ENCODE measurements at regions not wholly inside any gene's neighbourhood (a gene's known extent, or its start where the extent isn't known, plus 50 kb on each side); places are given as distances from the start of the nearest gene placed in this dataset.
"Not testable (repeated sequence)": the region's sequence is repeated elsewhere in the genome, so short reads cannot be mapped to it uniquely, and the experiment has no call there.

- peak; percentile 6 to 43 for DNase-seq
Measured at GRCh38 chr5:120093178-120093577, 370.9 kb upstream of the PRR16 start.

GRCh38 chr5:120096413-120096812 is 367.7 kb upstream of the PRR16 start:
- no peak for DNase-seq

DNA sequence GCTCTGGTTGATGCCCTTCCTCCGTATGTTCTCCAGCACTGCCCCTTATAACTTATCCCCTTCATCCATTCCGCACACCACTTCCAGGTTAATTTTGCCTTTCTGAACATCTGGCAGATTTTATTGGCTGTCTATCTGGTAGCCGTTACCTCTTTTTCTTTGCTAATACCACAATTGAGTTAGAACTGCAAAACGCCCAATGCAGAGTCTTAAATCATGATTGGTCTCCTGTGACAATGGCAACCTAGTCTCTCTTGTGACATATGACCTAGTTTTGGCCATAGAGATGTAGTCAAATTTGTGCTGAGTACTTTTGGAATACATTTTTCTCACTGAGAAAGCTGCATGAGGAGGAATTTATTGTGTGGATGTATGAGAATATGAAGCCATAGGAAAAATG is 365.7 kb upstream of the PRR16 start:
- DNase-seq: no peak

DNA sequence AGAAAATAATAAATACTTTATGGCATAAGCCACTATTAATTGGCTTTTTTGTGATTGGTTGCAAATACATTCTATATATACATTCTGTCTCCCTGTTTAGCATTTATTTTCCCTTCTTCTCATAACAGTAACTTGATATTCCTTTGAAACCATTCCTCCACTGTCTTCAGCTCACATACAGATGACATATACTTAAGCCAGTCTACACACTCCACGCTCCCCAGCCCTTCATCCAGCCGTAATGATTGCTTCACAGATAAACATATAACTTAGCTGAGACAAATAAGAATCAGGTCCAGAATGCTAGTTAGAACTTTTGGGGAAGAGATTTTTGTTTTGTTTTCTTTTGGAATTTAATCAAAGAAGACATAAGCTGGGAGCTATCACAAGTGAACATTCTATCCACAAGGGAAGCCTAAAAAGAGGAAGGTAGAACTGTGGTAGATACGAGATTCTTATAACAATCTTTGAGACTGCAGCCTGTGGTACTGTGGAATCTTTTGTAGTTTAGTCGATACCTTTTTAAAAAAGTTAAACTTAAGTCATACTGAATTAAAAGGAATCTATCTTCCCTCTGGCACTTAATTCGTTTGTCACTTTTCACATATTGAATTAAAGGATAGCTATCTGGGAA is 365.1 kb upstream of the PRR16 start:
- no peak for DNase-seq

DNA sequence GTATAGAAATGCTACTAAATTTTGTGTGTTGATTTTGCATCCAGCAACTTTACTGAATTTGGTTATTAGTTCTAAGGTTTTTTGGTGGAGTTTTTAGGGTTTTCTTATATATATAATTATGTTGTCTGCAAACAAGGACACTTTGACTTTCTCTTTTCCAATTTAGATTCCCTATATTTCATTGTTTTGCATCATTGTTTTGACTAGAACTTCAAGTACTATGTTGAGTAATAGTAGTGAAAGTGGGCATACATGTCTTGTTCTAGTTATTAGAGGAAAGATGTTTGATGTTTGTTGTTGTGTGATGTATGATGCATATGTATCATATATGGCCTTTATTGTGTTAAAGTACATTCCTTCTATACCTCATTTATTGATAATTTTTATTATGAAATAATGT is 362.3 kb upstream of the PRR16 start:
- DNase-seq: no peak

- DNase-seq: no peak
Measured at GRCh38 chr5:120103495-120103894, 360.6 kb upstream of the PRR16 start.

DNA sequence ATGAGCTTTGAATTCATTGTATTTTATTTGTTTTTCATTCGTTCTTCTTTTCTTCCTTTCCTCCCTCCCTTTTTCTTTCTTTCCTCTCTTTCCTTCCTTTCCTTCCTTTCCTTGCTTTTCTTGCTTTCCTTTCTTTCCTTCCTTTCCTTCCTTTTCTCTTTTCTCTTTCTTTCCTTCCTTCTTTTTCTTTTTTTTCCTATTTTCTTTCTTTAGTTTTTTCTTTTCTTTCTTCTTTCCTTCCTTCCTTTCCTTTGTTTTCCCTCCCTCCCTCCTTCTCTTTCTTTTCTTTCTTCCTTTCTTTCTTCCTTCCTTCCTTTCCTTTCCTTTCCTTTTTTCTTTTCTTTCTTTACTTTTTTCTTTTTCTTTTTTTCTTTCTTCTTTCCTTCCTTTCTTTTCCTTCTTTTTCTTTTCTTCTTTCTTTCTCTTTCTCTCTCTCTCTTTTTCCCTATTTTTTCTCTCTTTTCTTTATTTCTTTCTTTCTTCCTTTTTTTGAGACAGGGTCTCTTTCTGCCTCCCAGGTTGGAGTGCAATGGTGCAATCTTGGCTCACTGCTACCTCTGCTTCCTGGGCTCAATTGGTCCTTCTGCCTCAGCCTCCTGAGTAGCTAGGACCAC is 357.1 kb upstream of the PRR16 start:
- DNase-seq: no peak

DNA sequence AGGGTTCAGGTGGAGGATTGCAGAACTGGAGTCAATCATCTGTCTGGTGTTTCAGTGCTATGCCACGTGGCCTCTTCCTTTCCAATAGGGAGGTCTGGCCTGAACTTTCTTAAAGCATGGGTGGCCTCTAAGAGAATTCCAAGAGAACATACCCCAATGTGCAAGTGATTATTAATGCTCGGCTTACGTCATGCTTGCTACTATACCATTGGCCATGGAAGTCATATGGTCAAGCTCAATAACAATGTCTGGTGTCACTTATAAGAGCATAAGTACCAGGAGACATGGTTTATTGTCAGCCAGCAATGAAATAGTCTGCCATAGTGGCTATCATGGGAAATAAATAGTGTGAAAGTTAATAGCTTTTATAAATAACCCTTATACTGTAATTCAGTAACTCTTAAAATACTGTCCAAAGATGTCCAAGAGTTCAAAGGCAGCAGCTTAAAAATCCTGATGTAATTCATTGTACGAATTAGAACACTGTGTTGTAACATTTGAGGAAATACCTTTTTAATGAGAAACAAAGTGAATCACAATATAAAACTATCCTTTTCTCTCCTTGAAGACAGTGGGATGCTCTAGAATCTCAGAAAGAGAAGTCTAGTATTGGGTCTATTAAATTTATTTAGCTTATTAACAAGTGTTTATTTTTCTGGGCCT is 355.4 kb upstream of the PRR16 start:
- DNase-seq: no peak

- no peak for DNase-seq
Measured at GRCh38 chr5:120122703-120123102, 341.4 kb upstream of the PRR16 start.

DNA sequence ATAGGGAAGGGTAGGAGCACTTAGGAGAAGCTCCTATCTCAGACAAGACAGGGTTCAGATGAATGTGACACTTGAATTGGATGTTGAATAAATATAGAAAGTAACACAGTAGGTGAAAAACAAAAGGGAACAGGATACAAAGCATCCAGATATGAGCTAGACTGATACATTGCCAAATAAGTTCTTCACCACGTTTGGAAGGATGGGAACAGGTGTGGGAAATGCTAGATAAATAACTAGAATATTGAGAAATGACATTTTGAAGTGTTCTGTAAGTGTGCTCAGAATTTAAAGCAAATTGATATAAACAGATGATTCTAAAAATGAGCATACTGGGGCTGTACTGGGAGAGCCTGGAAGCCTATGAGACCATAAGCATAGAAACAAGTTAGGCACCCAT is 340.1 kb upstream of the PRR16 start:
- DNase-seq: no peak

DNA sequence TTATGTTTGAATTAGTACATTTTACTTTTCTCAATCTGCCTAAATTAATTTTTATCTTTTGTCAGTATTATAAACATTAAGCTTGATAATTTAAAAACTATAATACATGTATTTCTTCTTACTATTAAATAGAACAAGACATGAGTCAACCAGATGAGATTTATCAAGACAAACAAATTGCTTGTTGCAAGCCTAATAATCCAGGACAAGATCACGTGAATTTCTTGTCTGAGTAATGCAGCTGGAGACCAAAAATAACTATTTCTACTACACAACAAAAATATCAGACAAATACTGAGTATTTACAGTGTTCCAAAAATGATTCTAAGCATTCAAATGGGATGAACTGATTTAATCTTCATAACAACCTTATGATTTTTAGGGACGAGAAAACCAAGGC is 339.1 kb upstream of the PRR16 start:
- DNase-seq: no peak

DNA sequence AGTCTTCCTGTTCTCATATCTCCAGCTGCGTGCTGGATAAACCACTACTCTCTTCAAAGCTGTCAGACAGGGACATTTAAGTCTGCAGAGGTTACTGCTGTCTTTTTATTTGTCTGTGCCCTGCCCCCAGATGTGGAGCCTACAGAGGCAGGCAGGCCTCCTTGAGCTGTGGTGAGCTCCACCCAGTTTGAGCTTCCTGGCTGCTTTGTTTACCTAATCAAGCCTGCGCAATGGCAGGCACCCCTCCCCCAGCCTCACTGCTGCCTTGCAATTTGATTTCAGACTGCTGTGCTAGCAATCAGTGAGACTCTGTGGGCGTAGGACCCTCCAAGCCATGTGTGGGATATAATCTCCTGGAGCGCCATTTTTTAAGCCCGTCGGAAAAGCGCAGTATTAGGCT is 331.8 kb upstream of the PRR16 start:
- DNase-seq: not testable (repeated sequence)

GRCh38 chr5:120134944-120135343 is 329.2 kb upstream of the PRR16 start:
- no peak for DNase-seq

- no peak for DNase-seq
Measured at GRCh38 chr5:120137582-120137981, 326.5 kb upstream of the PRR16 start.

DNA sequence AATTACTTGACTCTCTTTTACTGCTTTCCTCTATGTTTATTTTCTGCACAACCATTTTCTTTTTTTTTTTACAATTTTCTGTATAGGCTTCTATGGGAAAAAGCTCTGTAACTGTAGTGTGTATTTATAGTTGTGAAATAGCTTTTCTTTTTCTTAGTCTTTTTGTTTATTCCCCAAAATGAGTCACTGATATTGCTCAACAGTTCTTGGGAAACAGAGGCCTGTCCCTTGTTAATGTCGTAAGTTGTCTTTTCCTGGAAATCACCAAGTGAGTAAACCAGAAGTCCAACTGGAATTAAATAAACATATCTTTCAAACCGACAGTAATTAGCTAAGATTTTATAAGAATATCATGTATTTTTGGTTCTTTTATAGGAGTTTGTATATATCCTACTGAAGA is 325.1 kb upstream of the PRR16 start:
- DNase-seq: peak; percentile 16 to 22

DNA sequence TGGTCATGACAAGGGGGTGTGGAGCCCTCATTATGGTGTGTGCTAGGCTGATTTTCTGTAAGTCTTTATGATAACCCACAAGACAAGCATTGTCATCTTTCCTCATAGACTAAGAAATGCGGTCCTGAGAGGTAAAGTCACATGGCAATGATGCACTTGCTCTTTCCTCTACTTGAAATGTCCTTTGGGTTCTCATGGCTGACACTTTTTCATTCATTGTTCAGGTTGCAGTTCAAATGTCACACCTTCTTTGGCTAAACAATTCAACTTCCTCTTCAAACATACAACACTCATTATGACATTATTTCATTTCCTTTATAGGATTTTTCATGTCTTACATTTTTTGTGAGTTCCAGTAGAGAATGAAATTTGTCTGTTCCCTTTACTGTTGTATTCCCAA is 323.6 kb upstream of the PRR16 start:
- no peak for DNase-seq

DNA sequence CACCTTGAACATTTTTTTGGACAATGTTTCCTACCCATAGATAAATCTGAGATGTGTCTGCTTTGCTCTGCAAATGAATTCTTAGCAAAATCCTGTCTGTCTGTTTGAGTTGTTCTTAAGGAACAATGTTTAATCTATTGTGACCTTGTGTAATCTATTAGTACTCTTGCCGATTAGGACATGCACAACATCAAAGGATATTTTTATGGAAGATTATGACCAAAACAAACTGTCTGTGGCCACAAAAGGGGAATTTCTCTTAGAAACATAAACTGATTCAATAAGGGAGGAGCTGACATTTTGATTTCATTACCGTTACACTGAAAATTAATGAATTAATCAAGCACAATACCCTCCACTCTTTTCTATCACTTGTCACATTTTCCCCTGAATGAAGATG is 323.0 kb upstream of the PRR16 start:
- DNase-seq: no peak

DNA sequence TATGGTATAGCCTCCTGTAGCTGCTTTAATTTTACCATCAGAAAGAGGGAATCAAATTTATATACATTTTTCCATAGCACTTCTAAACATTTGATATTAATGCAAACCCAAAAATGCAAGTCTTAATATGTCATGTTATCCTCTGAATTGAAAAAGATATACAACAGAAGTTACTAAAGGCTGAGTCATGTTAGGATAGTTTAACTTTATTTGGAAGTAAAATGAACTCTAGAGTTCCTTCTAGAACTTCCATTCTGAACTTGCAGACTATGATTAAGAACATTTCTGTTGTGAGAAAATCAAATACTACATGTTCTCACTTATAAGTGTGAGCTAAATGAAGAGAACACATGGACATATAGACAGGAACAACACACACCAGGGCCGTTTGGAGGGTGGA is 317.3 kb upstream of the PRR16 start:
- DNase-seq: no peak

- DNase-seq: not testable (repeated sequence)
Measured at GRCh38 chr5:120147911-120148310, 316.2 kb upstream of the PRR16 start.

- DNase-seq: no peak
Measured at GRCh38 chr5:120150770-120151169, 313.3 kb upstream of the PRR16 start.

DNA sequence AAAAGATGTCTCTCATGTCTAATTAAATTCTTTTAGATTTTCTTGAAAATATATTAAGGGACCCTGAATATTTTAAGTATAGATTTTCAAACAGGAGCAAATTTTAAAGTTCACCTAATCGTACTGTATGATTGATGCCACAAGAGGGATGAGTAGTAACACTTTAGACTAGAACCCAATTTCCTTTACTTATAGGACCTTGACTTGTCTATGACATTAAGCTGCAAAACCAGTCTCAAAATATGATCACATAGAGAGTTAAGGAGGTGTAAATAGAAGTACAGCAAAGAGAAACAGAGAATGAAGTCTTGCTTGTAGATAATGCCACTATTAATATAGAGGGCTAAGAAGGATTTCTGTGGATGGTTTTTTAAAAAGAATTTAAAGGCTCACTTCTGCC is 312.9 kb upstream of the PRR16 start:
- DNase-seq: no peak

- DNase-seq: no peak
Measured at GRCh38 chr5:120151825-120152224, 312.3 kb upstream of the PRR16 start.

DNA sequence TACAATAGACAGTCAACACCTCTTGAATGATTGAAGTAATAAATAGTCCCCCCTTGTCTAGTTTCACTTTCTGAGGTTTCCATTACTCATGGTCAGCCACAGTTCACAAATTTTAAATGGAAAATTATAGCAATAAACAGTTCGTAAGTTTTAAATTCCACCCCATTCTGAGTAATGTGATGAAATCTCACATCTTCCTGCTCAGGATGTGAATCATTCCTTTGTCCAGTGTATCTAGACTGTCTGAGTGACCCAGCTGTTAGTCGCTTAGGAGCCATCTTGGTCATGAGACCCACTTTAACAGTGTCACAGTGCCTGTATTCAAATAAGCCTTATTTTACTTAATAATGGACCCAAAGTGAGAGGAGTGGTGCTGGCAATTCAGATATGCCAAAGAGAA is 311.6 kb upstream of the PRR16 start:
- DNase-seq: no peak

DNA sequence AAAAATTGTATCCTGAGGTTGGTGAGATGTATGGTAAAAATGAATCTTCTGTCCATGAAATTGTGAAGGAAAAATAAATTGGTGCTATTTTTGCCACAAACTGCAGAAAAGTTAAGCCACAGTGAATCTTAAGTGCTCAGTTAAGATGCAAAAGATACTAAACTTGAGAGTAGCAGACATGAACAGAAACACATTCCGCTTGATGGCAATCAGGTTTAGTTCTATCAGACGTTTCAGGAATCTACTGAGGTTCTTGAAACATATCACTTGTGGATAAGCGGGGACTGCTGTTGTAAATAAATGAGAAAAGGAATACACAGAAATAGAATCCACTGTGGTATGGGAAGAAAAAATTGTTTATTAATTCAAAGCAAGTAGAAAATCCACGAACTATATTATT is 311.2 kb upstream of the PRR16 start:
- DNase-seq: no peak

DNA sequence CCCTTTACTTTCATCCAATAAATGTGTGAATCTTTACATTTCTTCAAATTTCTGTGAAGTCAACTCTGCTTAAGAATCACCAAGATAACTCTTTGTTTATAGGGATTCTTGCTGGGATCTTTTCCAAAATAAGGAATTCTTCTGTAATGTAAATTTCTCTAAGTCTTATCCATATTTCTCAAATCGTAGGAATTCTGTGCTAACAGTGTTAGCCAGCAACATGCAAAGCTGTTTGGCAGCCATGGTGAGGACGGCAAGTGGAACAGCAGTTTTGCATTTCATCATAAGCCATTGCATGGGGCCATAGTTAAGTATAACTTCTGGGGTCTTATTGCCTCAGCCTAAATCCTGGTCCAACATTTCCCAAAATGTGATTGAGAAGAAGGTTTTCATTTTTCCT is 310.5 kb upstream of the PRR16 start:
- DNase-seq: no peak
